ENCODE measurements at regions not wholly inside any gene's neighbourhood (a gene's known extent, or its start where the extent isn't known, plus 50 kb on each side); places are given as distances from the start of the nearest gene placed in this dataset.

GRCh38 chr7:114309729-114310128 lies 104.9 kb upstream of the FOXP2 start:
- no peak for TF ChIP-seq CTCF (conservative IDR thresholded peaks at IDR 0.05; ENCODE audit: low read depth, low read length)
- no peak overlapping the region for H3K4me3 ChIP-seq (ENCODE audit: low read length)
- DNase-seq (ENCODE audit: low read depth) = no peak

- H3K4me3 ChIP-seq (ENCODE audit: low read length) = no peak overlapping the region
- DNase-seq (ENCODE audit: low read depth) = no peak
- no peak for TF ChIP-seq CTCF (conservative IDR thresholded peaks at IDR 0.05; ENCODE audit: low read depth, low read length)
These were observed 111.3 kb upstream of the FOXP2 start for GRCh38 chr7:114303301-114303700.

GRCh38 chr7:114302858-114303257 lies 111.8 kb upstream of the FOXP2 start:
- TF ChIP-seq CTCF (conservative IDR thresholded peaks at IDR 0.05; ENCODE audit: low read depth, low read length) = no peak
- no peak overlapping the region for H3K4me3 ChIP-seq (ENCODE audit: low read length)
- DNase-seq (ENCODE audit: low read depth) = no peak

GRCh38 chr7:114298011-114298410 lies 116.6 kb upstream of the FOXP2 start:
- no peak for DNase-seq (ENCODE audit: low read depth)
- no peak overlapping the region for H3K4me3 ChIP-seq (ENCODE audit: low read length)
- no peak for TF ChIP-seq CTCF (conservative IDR thresholded peaks at IDR 0.05; ENCODE audit: low read depth, low read length)

- no peak for TF ChIP-seq CTCF (conservative IDR thresholded peaks at IDR 0.05; ENCODE audit: low read depth, low read length)
- DNase-seq (ENCODE audit: low read depth) = no peak
- H3K4me3 ChIP-seq (ENCODE audit: low read length) = no peak overlapping the region
These were observed 117.5 kb upstream of the FOXP2 start for GRCh38 chr7:114297121-114297520.

GRCh38 chr7:114295522-114295921 lies 119.1 kb upstream of the FOXP2 start:
- DNase-seq (ENCODE audit: low read depth) = no peak
- no peak for TF ChIP-seq CTCF (conservative IDR thresholded peaks at IDR 0.05; ENCODE audit: low read depth, low read length)
- H3K4me3 ChIP-seq (ENCODE audit: low read length) = no peak overlapping the region

GRCh38 chr7:114294036-114294435 lies 120.6 kb upstream of the FOXP2 start:
- no peak for DNase-seq (ENCODE audit: low read depth)
- no peak for TF ChIP-seq CTCF (conservative IDR thresholded peaks at IDR 0.05; ENCODE audit: low read depth, low read length)
- no peak overlapping the region for H3K4me3 ChIP-seq (ENCODE audit: low read length)
